Right lobe of liver (tissue), 6 donors: ENCODE measurements at regions not wholly inside any gene's neighbourhood (a gene's known extent, or its start where the extent isn't known, plus 50 kb on each side); places are given as distances from the start of the nearest gene placed in this dataset.

Experiments
- ATAC-seq, 4 donors: fragments of 200-7000 bp; cut with Tn5 transposase; one replicate each; pipeline ENCODE4 v1.9.1; 2020; ENCODE audit warnings: mild to moderate bottlenecking in 4 of 4, moderate library complexity in 4 of 4
- DNase-seq, 3 donors: peaks; one replicate each; pipeline ENCODE4 v3.0.0-alpha.2; 2020
- H3K27ac ChIP-seq, 3 donors: fragments of 200-600 bp; one replicate each; pipeline ENCODE4 v1.8.0; 2022
- H3K27me3 ChIP-seq, 2 donors: fragments of 200-600 bp; one replicate each; pipeline ENCODE4 v1.8.0; 2022
- H3K36me3 ChIP-seq, 4 donors: fragments of 200-600 bp; sonication (generic) in 1 of 4; one replicate each; pipeline versions ENCODE4 v1.5.1 to v1.8.0; 2017 to 2022; ENCODE audit warnings: control low read depth in 1 of 4
- H3K4me1 ChIP-seq, 4 donors: fragments of 200-600 bp; sonication (generic) in 1 of 4; one replicate each; pipeline versions ENCODE4 v1.5.1 to v1.8.0; 2017 to 2022; ENCODE audit warnings: control low read depth in 1 of 4
- H3K4me3 ChIP-seq, 3 donors: fragments of 200-600 bp; one replicate each; pipeline ENCODE4 v1.8.0; 2022
- H3K9me3 ChIP-seq, 4 donors: fragments of 200-600 bp; sonication (generic) in 1 of 4; one replicate each; pipeline versions ENCODE4 v1.5.1 to v1.8.0; 2017 to 2022; ENCODE audit warnings: control low read depth in 1 of 4
- CTCF ChIP-seq, 4 donors: fragments of 200-600 bp in 3 of 4; fragments of 450-650 bp in 1 of 4; IDR thresholded peaks; one replicate each; pipeline versions ENCODE4 v1.5.1 to v1.8.0; 2016 to 2022; ENCODE audit warnings: antibody characterized with exemption in 4 of 4, mild to moderate bottlenecking in 2 of 4
- POLR2A ChIP-seq: fragments of 450-650 bp; IDR thresholded peaks from one replicate; pipeline ENCODE4 v1.6.1; 2017; ENCODE audit warnings: antibody characterized with exemption, mild to moderate bottlenecking
- WGBS: methylation state at CpG from one replicate; pipeline ENCODE4 v1.1.6; 2018; ENCODE audit warnings: low coverage, low lambda C conversion rate; ENCODE audit not compliant: insufficient coverage; ENCODE audit errors: missing lambda C conversion rate; 5-methylcytosine and 5-hydroxymethylcytosine counted together
- intact Hi-C, 2 donors: fragments of 100-400 bp; cut with DNase I; formaldehyde crosslinking; loops; one replicate each; pipeline versions ENCODE4 v1.11.2 to v1.14.1; 2022
- donor health status: DM: no; HTN: yes; CAD: no.
- donor health status: DM: no; HTN: no; CAD: no.
- donor health status: DM: no; HTN: no; CAD: no.
- donor health status: DM: no; HTN: yes; CAD: no.
- donor health status: DM: no; HTN: yes; CAD: no.

- WGBS: 64% methylated on average over 9 of the region's 20 CpGs
These were observed 95.9 kb upstream of the GPR26 start for GRCh38 chr10:123570051-123570897.

GRCh38 chr10:123570898-123571515 is 95.1 kb upstream of the GPR26 start:
- H3K36me3 ChIP-seq: no peaks in the 10 kb centered on the region
- ATAC-seq (no peak), DNase-seq (no peak)
- intact Hi-C loops: no loop called here
- WGBS: 21% methylated on average over 3 of the region's 12 CpGs
- no peak for TF ChIP-seq CTCF (IDR thresholded peaks at IDR 0.05)
- TF ChIP-seq POLR2A: no peak
- no peaks in the 10 kb centered on the region for H3K4me1 ChIP-seq
- H3K9me3 ChIP-seq: no peaks in the 10 kb centered on the region
- H3K4me3 ChIP-seq: no peak overlapping the region
- H3K27me3 ChIP-seq: no peaks in the 10 kb centered on the region
- H3K27ac ChIP-seq: no peak overlapping the region

More at GRCh38 chr10:123570051-123570897, 95.9 kb upstream of the GPR26 start:
- ATAC-seq (no peak), DNase-seq (no peak)
- Histone ChIP-seq H3K9me3 (no peaks in the 10 kb centered on the region), H3K27me3 (no peaks in the 10 kb centered on the region), H3K27ac (no peak overlapping the region), H3K36me3 (no peaks in the 10 kb centered on the region), H3K4me3 (no peak overlapping the region), H3K4me1 (no peaks in the 10 kb centered on the region)
- TF ChIP-seq CTCF (IDR thresholded peaks at IDR 0.05): no peak
- TF ChIP-seq POLR2A: no peak
- intact Hi-C loops: no loop called here

- H3K9me3 ChIP-seq: no peaks in the 10 kb centered on the region
- no peak overlapping the region for H3K27ac ChIP-seq
- 44% methylated on average over 8 of the region's 8 CpGs for WGBS
- TF ChIP-seq POLR2A: no peak
- TF ChIP-seq CTCF (IDR thresholded peaks at IDR 0.05): no peak
- no peaks in the 10 kb centered on the region for H3K4me1 ChIP-seq
- no peaks in the 10 kb centered on the region for H3K27me3 ChIP-seq
- no peak overlapping the region for H3K4me3 ChIP-seq
- H3K36me3 ChIP-seq: no peaks in the 10 kb centered on the region
- intact Hi-C loops: no loop called here
- DNase-seq (no peak), ATAC-seq (no peak)
These were observed 94.2 kb upstream of the GPR26 start for GRCh38 chr10:123571978-123572377.

GRCh38 chr10:123573236-123574108 is 92.7 kb upstream of the GPR26 start:
- TF ChIP-seq CTCF (IDR thresholded peaks at IDR 0.05) (peak; percentile 36 to 81 (median 72)), POLR2A (no peak)
- peak; percentile 73 to 76 (median 75) for DNase-seq
- Histone ChIP-seq H3K27me3 (no peaks in the 10 kb centered on the region), H3K36me3 (no peaks in the 10 kb centered on the region), H3K4me1 (no peaks in the 10 kb centered on the region), H3K4me3 (no peak overlapping the region), H3K27ac (no peak overlapping the region), H3K9me3 (no peaks in the 10 kb centered on the region)
- ATAC-seq: peak; percentile 86 to 96 (median 90)
- 24% methylated on average over 8 of the region's 9 CpGs for WGBS
- intact Hi-C loops: no loop called here
